Pancreas (tissue), 10 donors: ENCODE measurements at regions not wholly inside any gene's neighbourhood (a gene's known extent, or its start where the extent isn't known, plus 50 kb on each side); places are given as distances from the start of the nearest gene placed in this dataset.

Experiments used
- ATAC-seq, 4 donors: fragments of 200-7000 bp; cut with Tn5 transposase; one replicate each; pipeline versions ENCODE4 v1.8.0 to v1.9.1; 2020; ENCODE audit warnings: mild to moderate bottlenecking in 4 of 4, moderate library complexity in 4 of 4
- DNase-seq, 6 donors: peaks; one replicate each; pipeline ENCODE4 v3.0.0-alpha.2; 2020
- FAIRE-seq: peaks from 2 replicates; lab custom pipeline; 2012; peaks lifted over from hg19 to GRCh38; lab: Jason Lieb, UNC
- H3K27ac ChIP-seq, 4 donors: fragments of 200-600 bp; sonication (generic); 1 replicate in 3 of 4; 2 replicates in 1 of 4; pipeline versions ENCODE4 v1.5.0 to v1.8.0; 2020
- H3K27me3 ChIP-seq, 4 donors: fragments of 200-600 bp; one replicate each; pipeline ENCODE4 v1.8.0; 2021
- H3K36me3 ChIP-seq, 3 donors: fragments of 200-600 bp; sonication (generic) in 1 of 3; one replicate each; pipeline versions ENCODE4 v1.5.0 to v1.8.0; 2020 to 2021
- H3K4me1 ChIP-seq, 3 donors: fragments of 200-600 bp; one replicate each; pipeline ENCODE4 v1.8.0; 2021
- H3K4me3 ChIP-seq, 4 donors: fragments of 200-600 bp; sonication (generic) in 2 of 4; one replicate each; pipeline versions ENCODE4 v1.5.0 to v1.8.0; 2020 to 2021
- H3K9me3 ChIP-seq, 4 donors: fragments of 200-600 bp; one replicate each; pipeline ENCODE4 v1.8.0; 2021
- WGBS, 2 donors: extraction: QIAGEN DNeasy Blood & Tissue Kit; methylation state at CpG; one replicate each; pipeline ENCODE4 v1.1.7; 2013; 5-methylcytosine and 5-hydroxymethylcytosine counted together
- intact Hi-C, 3 donors: fragments of 100-400 bp; cut with DNase I; formaldehyde crosslinking; loops; one replicate each; pipeline versions ENCODE4 v1.11.1 to v1.14.2; 2022
- TF ChIP-seq, protein P1 (sequence below), 4 donors: fragments of 200-600 bp; sonication (generic) in 3 of 4; IDR thresholded peaks; one replicate each; pipeline versions ENCODE4 v1.5.0 to v1.8.0; 2021; ENCODE audit warnings: antibody characterized with exemption in 4 of 4
- donor health status: healthy with polysubstance abuse.
- donor health status: DM: no; HTN: no; CAD: no; lungs with moderate emphysema.
- donor health status: DM: no; HTN: no; CAD: no.
- donor health status: control.
- donor health status: control.
- donor health status: Bipolar disorder and iron deficiency.
- donor health status: DM: yes; HTN: yes; CAD: no.
- donor health status: DM: no; HTN: no; CAD: no.
- donor health status: DM: no; HTN: no; CAD: no.
- donor health status: DM: yes; HTN: yes; CAD: no.

DNA sequence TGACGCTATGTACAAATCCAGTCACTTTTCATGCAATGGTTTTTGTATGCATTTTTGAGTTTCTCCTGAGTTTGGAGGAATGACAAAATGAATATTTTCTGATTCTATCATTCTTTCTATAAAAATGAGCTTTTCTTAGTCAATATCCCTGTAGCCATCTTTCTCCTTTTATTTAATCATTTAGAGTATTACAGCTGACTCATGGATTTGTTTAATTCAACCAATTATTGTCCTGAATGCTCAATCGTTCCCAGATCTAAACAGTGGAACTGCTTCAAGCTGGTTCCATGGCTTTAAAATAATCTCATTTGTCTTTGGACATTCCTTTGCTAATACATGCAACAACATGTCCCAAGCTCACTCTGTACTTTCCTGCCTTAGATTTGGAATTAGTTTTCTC lies 368.8 kb downstream of the ADCYAP1 start:
- Histone ChIP-seq H3K9me3 (no peaks in the 10 kb centered on the region), H3K27ac (no peak overlapping the region), H3K36me3 (no peaks in the 10 kb centered on the region), H3K27me3 (no peaks in the 10 kb centered on the region), H3K4me1 (peaks cover 8 to 20% (median 8%) of the 10 kb centered on the region in 3 donors), H3K4me3 (no peak overlapping the region)
- no peak for ATAC-seq
- TF ChIP-seq, protein P1, sequence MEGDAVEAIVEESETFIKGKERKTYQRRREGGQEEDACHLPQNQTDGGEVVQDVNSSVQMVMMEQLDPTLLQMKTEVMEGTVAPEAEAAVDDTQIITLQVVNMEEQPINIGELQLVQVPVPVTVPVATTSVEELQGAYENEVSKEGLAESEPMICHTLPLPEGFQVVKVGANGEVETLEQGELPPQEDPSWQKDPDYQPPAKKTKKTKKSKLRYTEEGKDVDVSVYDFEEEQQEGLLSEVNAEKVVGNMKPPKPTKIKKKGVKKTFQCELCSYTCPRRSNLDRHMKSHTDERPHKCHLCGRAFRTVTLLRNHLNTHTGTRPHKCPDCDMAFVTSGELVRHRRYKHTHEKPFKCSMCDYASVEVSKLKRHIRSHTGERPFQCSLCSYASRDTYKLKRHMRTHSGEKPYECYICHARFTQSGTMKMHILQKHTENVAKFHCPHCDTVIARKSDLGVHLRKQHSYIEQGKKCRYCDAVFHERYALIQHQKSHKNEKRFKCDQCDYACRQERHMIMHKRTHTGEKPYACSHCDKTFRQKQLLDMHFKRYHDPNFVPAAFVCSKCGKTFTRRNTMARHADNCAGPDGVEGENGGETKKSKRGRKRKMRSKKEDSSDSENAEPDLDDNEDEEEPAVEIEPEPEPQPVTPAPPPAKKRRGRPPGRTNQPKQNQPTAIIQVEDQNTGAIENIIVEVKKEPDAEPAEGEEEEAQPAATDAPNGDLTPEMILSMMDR (IDR thresholded peaks at IDR 0.05): no peak
- no peak for FAIRE-seq
- no peak for DNase-seq
- intact Hi-C loops: no loop called here
- WGBS, 2 donors: 68 to 69% methylated on average over 2 of the region's 2 CpGs

DNA sequence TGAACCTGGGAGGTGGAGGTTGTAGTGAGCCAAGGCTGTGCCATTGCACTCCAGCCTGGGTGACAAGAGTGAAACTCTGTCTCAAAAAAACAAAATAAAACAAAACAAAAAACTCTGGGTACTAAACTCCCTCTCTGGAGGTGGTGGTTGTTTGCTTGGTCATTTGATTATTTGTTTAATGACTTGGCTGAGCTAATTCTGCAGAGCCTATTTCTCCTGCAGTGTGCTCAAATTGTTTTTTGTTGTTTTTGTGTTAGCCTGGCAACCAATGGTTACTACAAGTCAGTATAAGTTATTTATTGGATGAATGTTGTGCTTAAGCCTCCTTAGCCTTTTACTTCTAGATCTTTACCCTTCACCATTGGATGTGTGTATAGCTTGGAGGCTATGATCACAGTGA lies 387.5 kb downstream of the ADCYAP1 start:
- intact Hi-C loops: no loop called here
- ATAC-seq (peak in 3 of 4 donors; percentile 39 to 57 (median 42)), FAIRE-seq (no peak)

DNA sequence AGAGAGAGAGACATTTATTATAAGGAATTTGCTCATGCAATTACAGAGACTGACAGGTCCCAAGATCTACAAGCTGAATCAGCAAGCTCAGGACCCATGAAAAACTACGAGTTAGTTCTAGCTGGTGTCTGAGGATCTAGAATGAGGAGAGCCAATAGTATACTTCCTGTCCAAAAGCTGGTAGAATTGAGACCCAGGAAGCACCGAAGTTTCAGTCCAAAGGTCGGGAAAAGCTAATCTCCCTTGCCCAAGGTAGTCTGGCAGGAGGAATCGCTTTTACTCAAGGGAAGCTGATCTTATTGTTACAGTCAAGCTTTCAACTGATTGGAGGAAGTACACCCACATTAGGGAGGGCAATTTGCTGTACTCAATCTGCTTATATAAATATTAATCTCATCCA lies 389.6 kb downstream of the ADCYAP1 start:
- no peak overlapping the region for H3K27ac ChIP-seq
- WGBS, 2 donors: 18 to 20% methylated on average over 4 of the region's 4 CpGs
- intact Hi-C loops: no loop called here
- ATAC-seq (peak; percentile 87 to 96 (median 92)), FAIRE-seq (no peak), DNase-seq (peak in 4 of 6 donors; percentile 27 to 72 (median 60))
- H3K9me3 ChIP-seq: no peaks in the 10 kb centered on the region
- no peaks in the 10 kb centered on the region for H3K36me3 ChIP-seq
- no peak overlapping the region for H3K4me3 ChIP-seq
- no peaks in the 10 kb centered on the region for H3K27me3 ChIP-seq
- TF ChIP-seq, protein P1 (IDR thresholded peaks at IDR 0.05): no peak
- H3K4me1 ChIP-seq: peaks cover 0 to 4% (median 0%) of the 10 kb centered on the region in 3 donors

More for the DNA sequence above, 387.5 kb downstream of the ADCYAP1 start:
- H3K9me3 ChIP-seq: no peaks in the 10 kb centered on the region
- peaks cover 0 to 4% (median 0%) of the 10 kb centered on the region in 3 donors for H3K4me1 ChIP-seq
- H3K36me3 ChIP-seq: no peaks in the 10 kb centered on the region
- TF ChIP-seq, protein P1 (IDR thresholded peaks at IDR 0.05): no peak
- no peak for DNase-seq
- peak overlapping the region in 2 of 4 donors; percentile 20 to 33 for H3K27ac ChIP-seq
- H3K27me3 ChIP-seq: no peaks in the 10 kb centered on the region
- H3K4me3 ChIP-seq: no peak overlapping the region

- DNase-seq (no peak), FAIRE-seq (no peak), ATAC-seq (no peak)
- Histone ChIP-seq H3K9me3 (no peaks in the 10 kb centered on the region), H3K36me3 (no peaks in the 10 kb centered on the region), H3K27me3 (no peaks in the 10 kb centered on the region), H3K27ac (no peak overlapping the region), H3K4me1 (peaks cover 0 to 4% (median 0%) of the 10 kb centered on the region in 3 donors), H3K4me3 (no peak overlapping the region)
- TF ChIP-seq, protein P1 (IDR thresholded peaks at IDR 0.05): no peak
- intact Hi-C loops: no loop called here
- 75 to 80% methylated on average over 6 of the region's 6 CpGs for WGBS, 2 donors
Observed at GRCh38 chr18:1296237-1296636, 391.6 kb downstream of the ADCYAP1 start.

GRCh38 chr18:1302861-1303260 lies 398.2 kb downstream of the ADCYAP1 start:
- ATAC-seq (no peak), DNase-seq (no peak), FAIRE-seq (no peak)
- Histone ChIP-seq H3K9me3 (no peaks in the 10 kb centered on the region), H3K36me3 (no peaks in the 10 kb centered on the region), H3K4me1 (no peaks in the 10 kb centered on the region), H3K27me3 (no peaks in the 10 kb centered on the region), H3K27ac (no peak overlapping the region), H3K4me3 (no peak overlapping the region)
- TF ChIP-seq, protein P1 (IDR thresholded peaks at IDR 0.05): no peak
- intact Hi-C loops: no loop called here
